ENCODE measurements at regions not wholly inside any gene's neighbourhood (a gene's known extent, or its start where the extent isn't known, plus 50 kb on each side); places are given as distances from the start of the nearest gene placed in this dataset.
A peak's percentile ranks its signal among the peaks of the same experiment; 100 is the strongest.

DNA sequence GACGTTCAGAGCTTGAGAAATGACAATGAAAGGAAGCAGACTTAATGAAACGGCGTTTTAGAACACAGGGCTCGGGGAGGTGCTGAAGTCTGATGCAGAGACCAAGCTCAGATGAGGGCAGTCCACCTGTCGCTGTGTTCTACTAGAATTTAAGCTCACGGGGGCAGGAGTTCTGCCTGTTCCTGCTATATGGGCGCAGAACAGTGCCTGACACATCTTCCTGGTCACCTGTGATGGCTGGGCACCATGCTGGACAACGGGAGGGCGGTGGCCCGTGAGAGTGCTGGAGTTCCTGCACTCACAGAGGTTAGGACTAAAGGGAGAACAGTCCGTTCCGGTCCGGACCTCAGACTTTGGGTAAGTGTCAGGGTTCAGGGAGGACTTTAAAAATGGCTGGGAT is 130.6 kb downstream of the ERMARD start:
- no peak for DNase-seq (ENCODE audit: extremely low read depth in 1 of 2, low read depth in 1 of 2)

DNA sequence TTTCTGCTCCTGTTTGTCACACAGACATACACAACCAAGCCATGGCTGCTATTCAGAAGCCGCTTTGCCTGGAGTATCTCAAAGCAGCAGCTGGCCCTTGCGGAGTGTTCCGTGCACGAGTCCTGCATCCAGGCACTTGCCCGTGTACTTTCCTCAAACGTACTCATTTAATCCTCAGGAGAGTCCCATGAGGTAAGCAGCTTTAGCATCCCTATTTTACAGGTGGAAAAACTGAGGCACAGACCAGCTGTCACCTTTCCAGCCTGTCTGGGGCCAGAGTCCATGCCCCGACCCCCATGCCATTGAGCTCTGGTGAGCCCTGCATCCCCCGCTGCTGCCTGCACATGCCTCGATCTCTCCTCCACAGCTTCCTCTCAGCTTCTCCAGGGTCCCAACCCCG is 130.0 kb downstream of the ERMARD start:
- DNase-seq (ENCODE audit: extremely low read depth in 1 of 2, low read depth in 1 of 2): no peak

DNA sequence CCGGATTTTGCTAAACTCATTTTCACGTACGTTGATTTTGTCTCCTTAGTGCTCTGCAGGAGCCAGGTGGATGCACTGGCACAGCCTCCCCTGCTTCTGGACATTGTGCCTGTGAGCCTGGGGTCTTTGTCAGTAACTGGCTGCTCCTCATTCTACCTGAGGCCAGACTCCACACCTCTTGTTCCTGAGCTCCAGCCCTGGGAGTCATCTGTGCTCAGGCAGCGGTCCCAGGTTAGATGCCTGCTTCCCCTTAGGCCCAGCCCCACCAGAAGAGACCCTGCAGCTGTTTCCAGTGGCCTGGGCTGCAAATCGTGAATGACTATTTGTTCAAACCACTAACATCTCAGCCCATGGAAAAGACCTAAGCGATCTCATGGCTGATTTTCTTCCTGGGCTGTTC is 129.1 kb downstream of the ERMARD start:
- DNase-seq (ENCODE audit: extremely low read depth in 1 of 2, low read depth in 1 of 2): no peak

DNA sequence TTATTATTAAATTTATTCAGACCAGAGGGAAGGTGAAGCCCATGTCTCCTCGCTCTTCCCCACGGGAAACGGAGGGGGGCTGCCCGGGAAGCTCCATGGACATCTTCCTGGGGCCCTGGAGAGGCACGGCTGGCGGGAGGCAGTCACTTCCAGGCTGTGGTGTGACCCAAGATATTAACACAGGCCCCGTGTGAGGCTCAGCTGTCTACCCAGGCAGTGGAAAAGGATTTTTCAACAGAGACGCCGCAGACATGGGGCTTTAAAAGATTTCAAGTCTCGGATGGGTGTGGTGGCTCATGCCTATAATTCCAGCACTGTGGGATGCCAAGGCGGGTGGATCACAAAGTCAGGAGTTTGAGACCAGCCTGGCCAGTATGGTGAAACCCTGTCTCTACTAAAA is 117.9 kb downstream of the ERMARD start:
- no peak for DNase-seq (ENCODE audit: extremely low read depth in 1 of 2, low read depth in 1 of 2)

DNA sequence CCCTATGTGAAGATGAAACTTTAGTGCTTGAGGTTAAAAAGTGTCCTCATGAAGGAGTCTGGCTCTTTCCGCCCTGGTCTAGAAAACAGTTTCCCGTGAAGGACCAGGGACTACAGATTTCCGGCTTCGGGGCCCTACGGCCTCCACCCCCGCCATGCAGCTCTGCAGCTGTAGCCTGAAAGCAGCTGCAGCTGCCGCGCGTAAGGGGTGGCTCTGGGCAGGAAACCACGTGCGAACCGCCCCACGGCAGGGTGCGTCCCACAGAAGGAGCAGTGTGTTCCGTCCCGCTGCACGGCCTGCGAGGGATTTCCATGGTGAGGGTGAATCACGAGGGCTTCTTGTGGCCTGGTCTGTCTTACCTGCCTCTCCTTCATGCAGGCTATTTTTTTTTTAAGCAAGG is 117.0 kb downstream of the ERMARD start:
- peak; percentile 3 to 29 for DNase-seq (ENCODE audit: extremely low read depth in 1 of 2, low read depth in 1 of 2)

DNA sequence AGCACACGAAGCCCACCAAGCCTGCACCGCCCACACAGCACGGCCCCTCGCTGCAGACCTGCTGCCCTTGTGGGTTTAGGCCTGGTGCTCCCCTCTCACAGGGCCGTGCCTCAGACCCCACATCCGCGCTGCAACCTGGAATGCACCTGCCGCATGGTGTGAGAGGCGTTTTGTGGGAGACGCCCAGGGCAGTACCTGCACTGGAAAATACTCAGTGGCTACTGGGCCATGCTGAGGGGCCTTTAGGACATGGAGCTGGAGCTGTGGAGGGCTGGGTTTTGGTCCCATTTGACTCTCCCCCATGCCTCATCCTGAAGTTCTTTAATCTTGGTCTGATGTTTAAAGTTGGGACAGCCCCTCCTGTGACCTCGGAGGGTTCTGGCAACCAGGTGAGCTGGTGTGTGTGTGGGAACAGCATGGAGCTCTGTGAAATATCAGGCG is 116.3 kb downstream of the ERMARD start:
- no peak for DNase-seq (ENCODE audit: extremely low read depth in 1 of 2, low read depth in 1 of 2)

DNA sequence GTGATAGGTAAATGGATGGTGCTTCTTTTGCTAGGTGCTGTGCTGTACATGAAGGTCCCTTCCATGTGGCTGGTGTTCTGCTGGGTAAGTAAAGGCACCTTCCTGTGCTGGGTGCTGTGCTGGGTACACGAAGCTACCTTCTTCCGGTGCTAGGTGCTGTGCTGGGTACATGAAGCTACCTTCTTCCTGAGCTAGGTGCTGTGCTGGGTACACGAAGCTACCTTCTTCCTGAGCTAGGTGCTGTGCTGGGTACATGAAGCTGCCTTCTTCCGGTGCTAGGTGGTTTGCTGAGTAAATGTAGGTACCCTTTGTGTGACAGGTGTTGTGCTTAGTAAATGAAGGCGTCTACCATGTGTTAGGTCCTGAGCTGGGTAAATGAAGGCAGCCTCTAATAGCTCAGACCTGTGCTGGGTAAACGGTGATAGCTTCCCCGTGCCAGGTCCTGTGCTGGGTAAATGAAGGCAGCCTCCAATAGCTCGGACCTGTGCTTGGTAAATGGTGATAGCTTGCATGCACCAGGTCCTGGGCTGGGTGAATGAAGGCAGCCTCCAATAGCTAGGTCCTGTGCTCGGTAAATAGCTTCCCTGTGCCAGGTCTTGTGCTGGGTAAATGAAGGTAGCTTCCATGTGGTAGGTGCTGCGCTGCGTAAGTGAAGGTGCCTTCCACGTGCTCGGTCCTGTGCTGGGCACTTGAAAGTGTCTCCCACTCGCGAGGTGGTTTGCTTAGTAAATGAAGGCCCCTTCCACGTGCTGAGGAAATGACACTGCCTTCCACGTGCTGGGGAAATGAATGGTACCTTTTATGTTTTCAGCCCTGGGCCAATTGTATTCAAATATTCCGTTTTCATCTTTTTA is 115.5 kb downstream of the ERMARD start:
- no peak for DNase-seq (ENCODE audit: extremely low read depth in 1 of 2, low read depth in 1 of 2)

DNA sequence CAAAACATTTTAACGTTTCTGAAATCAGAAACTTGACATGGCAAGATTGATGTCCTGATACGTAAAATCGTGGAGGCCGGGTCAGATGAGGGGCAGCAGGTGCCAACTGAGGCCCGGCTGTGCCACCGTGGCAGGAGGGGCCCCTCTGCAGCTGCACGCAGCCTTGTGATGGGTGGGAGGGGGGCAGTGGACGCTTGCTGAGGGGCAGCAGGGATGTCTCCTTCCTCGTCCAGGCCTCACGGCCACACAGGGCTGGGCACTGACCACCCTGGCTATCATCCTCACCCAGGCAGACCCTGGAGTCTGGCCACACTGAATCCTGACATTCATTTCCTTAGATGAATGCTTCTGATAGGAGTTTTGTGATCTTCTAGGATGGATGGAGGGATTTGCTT is 114.7 kb downstream of the ERMARD start:
- DNase-seq (ENCODE audit: extremely low read depth in 1 of 2, low read depth in 1 of 2): no peak

DNA sequence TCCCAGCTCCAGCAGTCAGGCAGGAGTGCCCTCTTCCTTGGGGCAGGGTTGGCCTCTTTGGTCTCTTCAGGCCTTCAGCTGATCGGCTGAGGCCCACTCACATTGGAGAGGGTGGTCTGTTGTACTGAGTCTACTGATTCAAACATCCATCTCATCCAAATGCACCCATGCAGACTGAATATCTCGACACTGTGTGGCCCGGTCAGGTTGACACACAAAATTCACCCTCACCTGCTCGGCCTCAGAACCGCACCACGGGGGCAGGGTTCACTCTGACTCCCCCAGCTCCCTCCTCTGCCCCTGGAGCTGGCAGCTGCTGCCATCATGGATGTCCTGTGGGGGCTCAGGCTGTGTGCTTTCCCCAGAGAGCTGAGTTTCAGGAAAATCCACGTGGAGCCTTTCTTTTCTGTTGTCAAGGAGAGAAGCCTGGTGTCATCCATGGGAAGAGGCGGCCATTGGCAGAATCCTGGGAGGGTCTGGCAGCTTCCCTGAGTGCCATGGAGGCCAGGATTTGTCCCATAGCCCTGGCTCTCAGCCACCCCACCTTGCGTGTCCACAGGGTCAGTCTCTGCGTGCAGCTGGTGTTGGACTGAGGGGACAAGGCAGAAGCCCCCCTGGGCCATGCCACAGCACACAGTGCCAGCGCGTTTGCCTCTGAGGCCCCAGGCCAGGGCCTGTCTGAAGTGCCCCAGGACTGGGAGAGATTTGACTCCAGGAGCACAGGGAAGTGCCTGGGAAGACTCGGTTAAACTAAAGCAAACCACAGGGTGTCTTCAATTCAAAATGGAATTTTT is 114.1 kb downstream of the ERMARD start:
- DNase-seq (ENCODE audit: extremely low read depth in 1 of 2, low read depth in 1 of 2): no peak

DNA sequence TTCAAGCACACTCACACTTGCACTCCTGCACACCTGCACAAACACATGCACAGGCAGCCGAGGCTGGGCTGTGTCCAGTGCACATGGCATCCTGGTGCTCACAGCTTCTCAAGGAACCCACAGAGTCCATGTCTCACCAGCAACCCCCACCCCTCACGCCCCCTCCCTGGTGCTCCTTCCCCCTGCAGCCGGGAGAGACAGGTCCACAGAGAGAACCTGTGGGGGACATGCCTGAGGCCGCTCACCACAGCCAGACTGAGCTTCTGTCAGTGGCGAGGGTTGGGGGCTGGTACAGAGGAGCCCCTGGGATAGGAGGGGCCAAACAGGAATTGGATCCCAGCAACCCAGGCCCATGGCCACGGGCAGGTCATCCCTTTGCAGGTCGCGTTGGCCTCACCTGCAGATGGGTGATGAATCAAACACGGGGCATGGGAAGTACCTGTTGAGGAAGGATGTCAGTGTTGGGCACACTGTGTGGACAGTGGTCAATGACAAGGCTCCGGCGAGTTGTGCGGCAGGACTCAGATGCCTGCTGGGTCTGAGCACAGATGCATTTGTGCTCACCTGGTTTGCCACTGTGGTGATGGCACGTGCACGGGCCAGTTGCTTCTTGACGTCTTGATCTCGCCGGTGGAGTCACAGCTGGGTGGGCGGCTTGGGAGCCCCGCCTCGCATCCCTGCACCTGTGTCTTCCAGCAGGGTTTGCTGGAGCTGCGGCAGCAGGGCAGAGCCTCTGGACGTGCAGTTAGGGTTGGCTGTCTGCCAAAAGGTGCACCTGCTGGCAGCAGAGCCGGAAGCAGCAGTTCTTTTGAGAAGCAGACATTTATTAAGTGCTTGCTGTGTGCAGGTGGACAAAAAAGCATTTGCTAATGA is 113.0 kb downstream of the ERMARD start:
- no peak for DNase-seq (ENCODE audit: extremely low read depth in 1 of 2, low read depth in 1 of 2)

DNA sequence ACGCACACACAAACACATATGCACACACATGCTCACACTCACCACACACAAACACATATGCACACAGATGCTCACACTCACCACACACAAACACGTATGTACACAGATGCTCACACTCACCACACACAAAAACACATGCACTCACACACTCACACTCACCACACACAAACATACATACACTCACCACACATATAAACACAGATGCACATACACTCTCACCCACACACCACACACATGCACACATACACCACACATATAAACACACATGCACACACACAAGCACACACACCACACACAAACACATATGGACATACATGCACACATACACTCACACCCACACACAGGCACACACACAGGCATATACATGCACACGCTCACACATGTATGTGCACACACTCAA is 112.3 kb downstream of the ERMARD start:
- no peak for DNase-seq (ENCODE audit: extremely low read depth in 1 of 2, low read depth in 1 of 2)

DNA sequence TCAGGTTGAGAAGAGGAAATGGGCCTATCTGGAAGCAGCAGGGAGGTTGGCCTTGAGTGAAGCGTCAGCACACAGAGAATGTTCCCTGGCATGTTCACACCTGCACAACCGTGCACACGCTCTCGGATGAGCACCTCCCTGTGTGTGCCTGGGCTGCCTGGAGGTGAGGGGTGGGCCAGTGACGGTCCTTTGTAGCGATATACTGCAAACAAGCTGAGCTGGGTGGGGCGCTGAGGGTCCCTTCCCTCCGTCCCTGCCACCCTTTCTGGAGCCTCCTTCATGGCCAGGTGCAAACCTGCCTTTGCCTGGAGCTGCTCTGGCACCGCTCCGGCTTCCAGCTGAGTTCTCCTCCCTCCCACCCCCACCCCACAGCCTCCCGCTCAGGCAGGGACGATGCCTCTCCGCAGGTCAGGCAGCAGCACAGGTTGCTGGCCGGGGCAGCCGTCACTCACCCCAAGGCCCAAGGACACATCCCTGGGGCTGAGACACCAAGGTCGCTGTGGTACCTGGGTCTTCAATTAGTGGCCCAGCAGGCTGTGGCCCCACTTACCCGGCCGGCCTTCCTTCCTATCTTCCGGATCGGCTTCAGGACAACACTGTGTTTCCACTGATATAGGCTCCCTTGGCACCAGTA is 111.6 kb downstream of the ERMARD start:
- DNase-seq (ENCODE audit: extremely low read depth in 1 of 2, low read depth in 1 of 2): no peak

DNA sequence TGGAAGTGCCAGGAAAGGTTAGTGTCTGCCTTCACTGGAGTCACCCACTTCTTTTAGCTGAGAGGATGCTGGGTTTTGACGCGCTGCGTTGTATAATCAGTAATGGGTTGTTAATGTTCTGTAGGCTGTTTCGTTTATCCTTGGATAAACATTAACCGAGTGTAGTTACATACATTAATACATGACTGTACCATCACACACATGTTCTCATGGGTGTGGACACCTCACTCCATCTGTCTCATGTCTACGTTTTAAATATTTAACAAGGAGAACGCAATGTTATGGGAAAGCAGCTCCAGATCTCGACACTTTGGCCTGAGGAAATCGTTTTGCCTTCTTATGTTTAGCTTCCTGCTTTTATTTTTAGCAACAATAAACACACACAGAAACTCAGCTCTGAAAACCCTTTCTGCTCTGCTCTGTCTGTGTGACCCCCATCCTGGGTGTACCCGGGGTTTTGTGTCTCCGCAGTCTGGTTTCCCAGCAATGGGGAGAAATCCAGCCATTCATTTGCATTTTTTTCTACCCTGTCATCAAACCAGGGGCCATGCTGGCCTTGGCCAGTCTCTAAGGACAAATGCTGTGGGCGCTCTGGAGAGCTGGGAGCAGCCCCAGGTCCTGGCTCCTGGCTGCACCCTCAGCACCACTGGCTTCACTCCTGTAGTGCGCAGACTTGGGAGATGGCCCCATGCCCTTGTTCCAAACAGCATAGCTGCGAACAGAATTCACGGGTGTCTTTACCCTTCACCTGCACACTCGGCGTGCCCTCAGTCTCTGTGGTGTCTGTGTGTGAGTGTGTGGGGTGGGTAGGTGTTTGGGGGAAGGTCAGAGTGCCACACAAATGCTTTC is 110.8 kb downstream of the ERMARD start:
- no peak for DNase-seq (ENCODE audit: extremely low read depth in 1 of 2, low read depth in 1 of 2)

DNA sequence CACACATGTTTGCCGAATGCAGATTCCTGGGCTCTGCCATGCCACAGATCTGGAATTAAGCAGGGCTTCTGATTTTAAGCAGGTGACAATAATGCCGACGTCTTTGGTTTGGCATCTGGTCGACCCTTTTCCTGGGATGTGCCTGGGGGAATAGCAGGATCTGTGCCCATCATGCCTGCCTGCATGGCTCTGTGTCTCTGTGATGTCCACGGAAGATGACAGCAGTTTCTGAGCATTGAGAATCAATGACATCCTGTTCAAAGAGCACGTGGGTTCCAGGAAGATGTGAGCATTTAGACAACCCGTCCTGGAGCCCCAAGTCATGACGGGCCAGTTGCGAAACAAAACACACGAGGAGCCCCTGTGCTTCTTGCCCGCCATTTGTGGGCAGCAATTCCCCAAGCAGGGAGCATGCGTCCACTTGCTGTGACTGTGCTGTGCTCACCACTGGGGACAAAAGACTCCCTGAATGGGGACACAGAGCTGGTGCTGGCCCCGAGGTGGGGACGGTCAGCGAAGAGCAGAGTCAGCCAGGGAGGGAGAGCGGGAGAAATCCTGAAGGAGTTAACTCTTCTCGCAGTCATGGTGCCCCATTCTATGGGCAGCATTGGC is 110.1 kb downstream of the ERMARD start:
- no peak for DNase-seq (ENCODE audit: extremely low read depth in 1 of 2, low read depth in 1 of 2)

DNA sequence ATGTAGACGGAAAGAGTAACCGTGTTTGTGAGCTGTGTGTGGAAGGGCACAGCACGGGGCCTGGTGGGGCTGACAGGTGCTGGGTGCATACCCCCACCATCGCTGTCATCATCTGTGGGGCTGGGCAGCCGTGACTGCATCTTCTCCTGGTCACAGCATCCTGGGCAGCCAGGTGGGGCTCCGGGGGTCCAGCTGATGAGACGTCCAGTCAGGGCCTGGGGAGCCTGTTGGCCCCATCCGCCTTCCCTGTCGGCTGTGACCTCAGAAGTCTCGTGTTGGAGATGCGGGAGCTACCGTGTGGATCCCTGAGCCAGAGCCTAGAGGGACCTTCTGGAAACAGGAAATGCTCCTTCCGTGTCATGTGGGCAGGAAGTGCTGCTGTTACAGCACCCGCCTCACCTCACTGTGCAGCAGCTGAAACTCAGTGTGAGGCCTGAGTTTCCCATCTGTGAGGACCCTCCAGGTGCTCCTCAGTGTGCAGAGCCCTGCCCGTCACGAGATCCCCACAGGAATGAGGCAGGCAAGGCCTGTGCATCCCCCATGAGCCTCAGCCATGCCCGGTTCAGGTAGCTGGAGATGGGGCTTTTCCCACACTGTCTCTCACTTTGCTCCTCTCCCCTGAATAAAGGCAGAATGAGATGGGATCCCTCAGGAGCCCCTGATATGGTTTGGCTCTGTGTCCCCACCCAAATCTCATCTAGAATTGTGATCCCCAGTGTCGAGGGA is 108.7 kb downstream of the ERMARD start:
- no peak for DNase-seq (ENCODE audit: extremely low read depth in 1 of 2, low read depth in 1 of 2)

DNA sequence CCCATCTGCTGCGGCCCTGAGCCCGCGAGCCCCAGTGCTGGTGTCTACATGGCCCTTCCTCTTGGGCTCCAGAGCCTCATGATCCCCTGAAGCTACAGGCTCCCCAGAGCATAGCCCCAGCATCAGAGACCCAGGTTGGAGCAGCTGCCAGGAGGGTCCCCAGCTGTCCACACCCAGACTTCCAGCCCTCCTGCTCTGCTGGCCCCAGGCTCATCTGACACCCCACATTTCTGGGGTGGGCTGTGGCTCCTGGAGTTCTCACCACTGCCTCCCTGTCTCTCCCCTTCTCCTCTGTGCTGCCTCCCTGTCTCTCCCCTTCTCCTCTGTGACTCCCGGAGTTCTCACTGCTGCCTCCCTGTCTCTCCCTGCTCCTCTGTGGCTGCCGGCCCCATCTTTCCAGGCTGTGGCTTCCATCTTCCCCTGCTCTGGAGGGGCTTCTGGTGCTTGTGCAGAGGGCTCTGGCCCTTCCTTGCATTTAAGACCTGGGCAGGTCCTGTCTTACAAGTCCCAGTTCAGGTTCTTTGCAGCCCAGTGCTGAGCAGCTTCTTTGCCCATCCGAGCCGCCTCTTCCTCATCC is 108.1 kb downstream of the ERMARD start:
- no peak for DNase-seq (ENCODE audit: extremely low read depth in 1 of 2, low read depth in 1 of 2)

DNA sequence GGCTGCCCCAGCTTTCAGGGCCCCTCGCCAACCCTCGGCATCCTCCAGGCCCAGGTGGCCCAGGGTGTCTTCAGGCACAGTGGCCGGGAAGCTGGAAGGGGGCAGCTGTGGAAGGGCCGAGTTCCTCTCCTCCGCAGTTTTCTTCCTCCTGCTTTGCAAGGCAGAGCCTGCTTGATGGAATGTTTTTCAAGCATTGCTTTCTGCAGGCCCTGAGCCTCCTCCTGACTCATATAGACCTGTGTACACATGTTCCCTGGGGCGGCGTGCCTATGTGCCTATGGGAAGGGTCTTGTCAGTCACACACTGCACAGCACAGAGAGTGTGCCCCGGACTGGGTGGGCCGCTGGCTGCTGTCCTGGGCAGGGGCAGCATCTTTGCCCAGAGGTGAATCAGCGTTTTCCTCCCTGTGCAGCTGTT is 107.5 kb downstream of the ERMARD start:
- DNase-seq (ENCODE audit: extremely low read depth in 1 of 2, low read depth in 1 of 2): no peak

DNA sequence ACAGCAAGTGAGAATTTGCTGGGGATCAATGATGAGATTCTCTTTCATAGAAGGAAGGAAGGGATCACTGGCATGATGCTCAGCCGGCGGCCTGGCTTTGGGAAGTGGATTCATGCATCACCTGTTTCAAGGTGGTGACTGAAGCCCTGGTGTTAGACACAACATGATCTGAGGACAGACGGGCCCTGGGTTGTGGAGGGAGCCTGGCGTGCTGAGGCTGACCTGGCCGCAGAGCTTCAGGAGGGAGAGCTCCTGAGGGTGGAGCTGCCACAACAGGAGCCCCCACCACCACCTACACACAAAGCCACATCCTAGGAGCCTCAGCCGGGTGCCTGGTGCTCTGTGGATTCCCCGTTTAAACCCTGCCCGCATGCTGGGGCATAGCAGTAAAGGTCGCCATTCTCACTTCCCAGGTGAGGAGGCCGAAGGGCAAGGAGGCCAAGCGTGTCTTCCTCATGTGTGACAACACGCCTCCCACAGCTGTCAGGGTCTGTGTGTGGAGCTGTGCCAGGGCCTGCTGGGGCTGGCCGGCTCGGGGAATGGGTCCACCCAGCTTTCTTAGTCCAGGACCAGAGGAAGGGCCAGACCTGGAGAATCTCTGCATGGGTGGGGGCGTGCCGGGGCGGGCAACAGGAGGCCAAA is 107.0 kb downstream of the ERMARD start:
- no peak for DNase-seq (ENCODE audit: extremely low read depth in 1 of 2, low read depth in 1 of 2)

All from activated CD8-positive, alpha-beta memory T cell treated with anti-CD3 and anti-CD28 coated beads for 1 hour (primary cell).